NOMO-1 (cell line): ENCODE measurements at regions not wholly inside any gene's neighbourhood (a gene's known extent, or its start where the extent isn't known, plus 50 kb on each side); places are given as distances from the start of the nearest gene placed in this dataset.

Experiments
- DNase-seq, 2 experiments: peaks; one replicate each; lab custom pipeline; 2025; ENCODE audit not compliant: unreplicated experiment in 2 of 2; lab: John Stamatoyannopoulos, UW

DNA sequence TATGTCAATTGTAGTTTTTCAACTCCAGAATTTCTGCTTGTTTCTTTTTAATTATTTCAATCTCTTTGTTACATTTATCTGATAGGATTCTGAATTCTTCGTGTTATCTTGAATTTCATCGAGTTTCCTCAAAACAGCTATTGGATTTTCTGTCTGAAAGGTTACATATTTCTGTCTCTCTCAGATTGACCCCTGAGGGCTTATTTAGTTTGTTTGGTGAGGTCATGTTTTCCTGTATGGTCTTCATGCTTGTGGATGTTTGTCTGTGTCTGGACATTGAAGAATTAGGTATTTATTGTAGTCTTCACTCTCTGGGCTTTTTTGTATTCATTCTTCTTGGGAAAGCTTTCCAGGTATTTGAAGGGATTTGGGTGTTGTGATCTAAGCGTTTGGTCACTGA, 85.6 kb downstream of the SNAPC1 start:
- no peak for DNase-seq

DNA sequence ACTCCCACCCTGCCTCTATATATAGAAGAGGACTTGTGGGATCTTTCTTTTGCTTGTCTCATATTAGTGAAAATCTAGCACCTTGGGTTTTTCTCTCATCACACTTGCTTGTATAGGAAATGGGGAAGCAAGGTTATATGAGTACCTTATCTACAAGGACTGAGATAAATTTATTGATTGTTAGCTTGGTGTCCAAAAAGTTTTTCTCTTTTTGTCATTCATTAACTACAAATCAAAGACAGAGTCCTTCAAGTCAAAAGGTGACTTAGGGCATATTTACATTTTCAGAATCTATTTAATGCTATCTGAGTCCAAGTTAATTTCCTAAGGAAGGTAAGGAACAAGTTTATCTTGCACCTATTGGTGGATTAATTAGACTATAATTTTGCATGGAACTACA, 92.7 kb downstream of the SNAPC1 start:
- no peak for DNase-seq

DNA sequence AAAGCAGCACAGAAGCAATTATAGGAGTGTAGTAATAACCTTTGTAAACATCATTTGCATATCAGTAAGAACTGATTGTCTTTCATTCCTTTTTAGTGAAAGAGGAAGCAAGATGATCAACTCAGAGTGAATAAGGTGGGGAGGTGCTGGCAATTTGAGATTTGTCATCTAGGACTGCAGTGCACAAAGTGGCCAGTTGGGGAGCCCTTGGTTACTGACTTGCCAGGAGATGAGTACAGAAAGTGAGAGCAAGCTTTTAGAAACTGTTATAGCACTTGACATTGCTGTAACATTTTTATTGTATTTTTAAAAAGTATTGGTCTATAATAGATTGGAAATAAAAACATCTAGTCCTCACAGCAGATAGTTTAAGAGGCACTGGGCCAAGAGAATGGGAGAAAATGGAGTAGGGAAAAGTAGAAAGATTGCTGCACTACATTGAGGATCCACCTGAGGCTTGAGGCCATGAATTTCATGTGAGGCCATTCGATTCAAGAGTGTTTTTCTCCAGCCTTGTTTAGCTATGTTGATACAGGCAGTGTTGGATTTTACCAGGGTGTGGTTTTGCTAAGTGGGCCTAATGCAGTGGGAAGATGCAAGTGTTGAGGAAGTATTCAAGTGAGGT, 98.2 kb downstream of the SNAPC1 start:
- peak; percentile 52 to 73 for DNase-seq

DNA sequence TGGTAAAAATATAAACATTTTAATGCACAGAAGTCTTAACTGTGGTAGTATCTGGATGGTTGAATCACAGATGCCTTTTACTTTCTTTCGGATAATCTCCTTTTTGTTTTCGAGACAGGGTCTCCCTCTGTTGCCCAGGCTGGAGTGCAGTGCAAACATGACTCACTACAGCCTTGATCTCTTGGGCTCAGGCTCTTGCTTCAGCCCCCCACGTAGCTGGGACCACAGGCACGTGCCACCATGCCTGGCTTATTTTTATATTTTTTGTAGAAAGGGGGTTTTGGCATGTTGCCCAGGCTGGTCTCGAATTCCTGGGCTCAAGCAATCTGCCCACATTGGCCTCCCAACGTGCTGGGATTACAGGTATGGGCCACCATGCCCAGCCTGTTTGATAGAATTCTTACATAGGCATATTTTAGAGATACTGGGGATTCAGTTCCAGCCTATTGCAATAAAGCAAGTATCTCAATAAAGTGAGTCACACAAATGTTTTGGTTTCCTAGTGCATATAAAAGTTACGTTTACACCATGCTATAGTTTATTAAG, 99.2 kb downstream of the SNAPC1 start:
- no peak for DNase-seq

DNA sequence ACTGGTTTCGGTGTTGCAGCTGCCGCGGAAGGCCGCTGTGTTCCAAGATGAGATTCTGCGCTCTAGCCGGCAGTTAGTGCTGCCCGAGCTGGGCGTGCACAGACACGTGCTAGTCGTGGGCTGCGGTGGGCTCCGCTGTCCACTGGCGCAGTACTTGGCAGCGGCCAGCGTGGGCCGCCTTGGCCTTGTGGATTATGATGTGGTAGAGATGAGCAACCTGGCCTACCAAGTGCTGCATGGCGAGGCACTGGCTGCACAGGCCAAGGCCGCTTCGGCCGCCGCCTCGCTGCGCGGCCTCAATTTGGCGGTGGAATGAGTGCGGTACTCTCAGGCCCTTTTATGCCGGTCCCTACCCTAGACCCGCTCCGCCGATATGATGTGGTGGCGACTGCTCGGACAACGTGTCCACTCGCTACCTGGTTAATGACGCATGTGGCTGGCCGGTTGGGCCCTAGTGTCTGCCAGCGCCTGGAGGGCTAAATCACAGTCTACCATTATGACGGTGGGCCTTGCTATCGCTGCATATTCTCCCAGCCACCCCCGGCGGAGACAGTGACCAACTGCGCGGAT, 102.2 kb downstream of the SNAPC1 start:
- DNase-seq: no peak

DNA sequence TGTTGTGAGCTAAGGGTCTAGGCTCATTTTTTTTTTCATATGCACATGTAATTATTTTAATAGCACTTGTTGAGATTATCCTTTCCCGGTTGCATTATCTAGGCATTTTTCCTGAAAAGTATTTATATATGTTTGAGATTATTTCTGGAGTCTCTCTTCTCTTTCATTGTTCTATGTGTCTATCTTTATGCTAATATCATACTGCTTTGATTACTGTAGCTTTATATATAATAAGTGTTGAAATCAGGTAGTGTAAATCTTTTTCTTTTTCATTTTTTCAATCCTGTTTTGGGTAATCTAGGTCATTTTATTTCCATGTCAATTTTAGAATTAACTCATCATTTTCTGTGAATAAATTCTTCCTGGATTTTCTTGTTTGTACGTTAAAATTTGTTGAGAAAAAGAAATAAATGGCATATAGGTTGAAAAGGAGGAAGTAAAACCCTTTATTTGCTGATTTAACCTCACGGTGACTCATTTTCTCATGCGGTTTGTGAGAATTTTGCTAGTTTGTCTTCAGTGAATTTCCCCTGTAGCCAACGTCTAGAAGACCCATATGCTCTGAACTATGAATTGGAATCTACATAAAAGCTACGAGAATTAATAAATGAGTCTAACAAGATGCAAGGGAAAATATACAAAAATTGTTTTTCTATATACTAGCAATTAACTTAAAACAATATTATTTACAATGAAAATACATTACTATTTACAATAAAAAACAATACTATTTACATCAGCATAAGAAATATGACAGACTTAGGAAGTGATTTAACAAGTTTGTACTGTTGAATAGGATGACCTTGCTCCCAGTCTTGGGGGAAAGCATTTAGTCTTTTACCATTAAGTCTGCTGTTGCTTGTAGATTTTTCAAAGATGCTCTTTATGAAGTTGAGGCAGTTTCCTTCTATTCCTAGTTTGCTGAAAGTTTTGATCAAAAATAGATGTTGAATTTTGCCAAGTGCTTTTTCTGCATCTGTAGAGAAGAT, 105.0 kb downstream of the SNAPC1 start:
- peak; percentile 54 to 93 for DNase-seq

DNA sequence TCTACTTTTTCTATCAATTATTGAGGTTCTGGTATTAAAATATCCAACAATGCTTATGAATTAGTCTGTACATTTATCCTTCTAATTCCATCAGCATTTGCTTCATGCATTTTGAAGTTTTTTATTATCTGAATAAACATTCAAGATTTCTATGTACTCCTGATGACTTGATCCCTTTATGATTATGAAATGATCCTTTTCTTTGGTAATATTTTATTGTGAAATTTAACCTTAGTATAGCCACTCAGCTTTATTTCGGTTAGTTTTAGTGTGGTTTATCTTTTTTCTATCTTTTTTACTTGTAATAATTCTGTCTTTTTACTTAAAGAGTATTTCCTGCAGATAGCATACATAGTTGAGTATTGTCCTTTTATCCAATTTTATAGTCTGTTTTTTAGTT, 106.6 kb downstream of the SNAPC1 start:
- DNase-seq: no peak

DNA sequence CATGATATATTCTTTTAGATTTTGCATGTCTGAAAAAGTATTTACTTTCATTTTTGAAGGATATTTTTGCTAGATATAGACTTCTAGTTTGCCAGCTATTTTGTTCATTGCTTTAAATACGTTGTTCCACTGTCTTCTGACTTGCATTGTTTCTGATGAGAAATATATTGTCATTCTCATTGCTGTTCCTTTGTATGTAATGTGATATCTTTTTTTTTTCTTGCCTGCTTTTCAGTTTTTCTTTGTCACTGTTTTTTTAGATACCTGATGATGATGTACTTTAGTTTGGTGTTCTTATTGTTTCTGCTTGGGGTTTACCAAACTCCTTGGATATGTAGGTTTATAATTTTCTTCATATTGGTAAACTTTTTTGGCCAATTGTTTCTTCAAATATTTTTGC, 107.9 kb downstream of the SNAPC1 start:
- DNase-seq: no peak

DNA sequence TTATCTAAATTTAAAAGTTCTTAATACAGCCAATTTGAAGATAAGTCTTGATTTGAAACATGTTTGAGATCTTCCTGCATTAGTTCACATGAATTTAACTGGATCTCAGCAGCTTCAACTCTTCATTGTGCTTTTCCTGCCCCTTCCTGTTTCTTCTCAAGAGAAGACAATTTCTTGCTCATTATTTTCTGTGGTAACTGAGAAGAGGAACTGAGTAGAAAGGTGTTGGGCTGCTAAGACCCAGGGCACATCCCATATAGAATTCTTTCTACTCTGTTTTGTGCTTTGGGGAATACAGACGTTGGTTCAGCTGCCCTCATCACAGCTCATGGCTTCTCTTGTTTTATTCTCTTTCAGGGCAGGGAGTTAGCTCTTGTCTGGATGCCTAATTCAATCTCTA, 110.2 kb downstream of the SNAPC1 start:
- peak; percentile 77 to 91 for DNase-seq

DNA sequence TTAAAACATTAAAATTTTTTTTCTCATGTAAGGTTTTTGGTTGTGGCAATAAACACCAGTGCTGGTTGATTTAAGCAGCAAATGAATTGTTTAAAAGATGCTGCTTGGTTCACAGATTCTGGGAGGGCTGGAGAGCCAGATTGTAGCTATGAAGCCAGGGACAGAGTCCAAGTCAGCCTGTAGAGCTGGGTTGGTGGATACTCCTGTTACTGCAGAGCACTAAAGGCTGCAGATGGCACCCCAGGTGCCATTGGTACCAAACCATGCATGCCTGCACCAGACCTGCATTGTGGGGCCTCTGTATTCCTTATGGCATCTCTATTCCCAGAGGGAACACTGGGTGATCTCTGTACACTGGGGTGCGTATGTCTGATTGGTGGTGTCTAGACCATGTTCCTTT, 113.3 kb downstream of the SNAPC1 start:
- no peak for DNase-seq

DNA sequence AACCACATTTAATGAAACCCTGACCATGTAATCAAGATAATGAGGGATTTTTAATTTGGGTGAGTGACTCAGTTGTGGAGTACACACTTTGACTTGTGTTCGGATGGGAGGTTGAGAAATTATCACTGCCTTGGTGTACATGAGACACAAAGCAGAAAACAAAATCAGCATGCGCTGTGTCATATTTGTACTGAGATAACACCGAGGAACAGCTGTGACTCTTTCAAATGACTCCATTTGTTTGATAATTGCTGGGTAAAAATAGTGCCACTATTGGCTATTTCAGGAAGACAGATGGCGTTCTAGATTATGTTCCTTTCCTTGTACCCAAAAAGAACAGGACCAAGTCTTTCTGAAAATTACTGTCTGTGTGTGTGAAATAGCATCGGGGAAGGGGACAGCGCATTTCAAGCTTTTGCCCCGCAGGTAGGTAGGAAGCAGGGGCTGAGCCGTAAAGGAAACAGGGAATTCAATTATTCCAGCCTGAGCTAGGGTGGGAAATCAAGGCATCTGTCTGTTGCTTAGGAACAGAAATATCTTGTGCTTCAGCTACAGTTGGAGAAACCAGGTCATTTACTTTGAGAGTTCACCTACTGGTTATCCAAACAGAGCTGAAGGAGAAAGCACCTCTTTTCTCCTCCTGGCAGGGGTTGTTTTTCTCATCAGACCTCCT, 114.3 kb downstream of the SNAPC1 start:
- no peak for DNase-seq

DNA sequence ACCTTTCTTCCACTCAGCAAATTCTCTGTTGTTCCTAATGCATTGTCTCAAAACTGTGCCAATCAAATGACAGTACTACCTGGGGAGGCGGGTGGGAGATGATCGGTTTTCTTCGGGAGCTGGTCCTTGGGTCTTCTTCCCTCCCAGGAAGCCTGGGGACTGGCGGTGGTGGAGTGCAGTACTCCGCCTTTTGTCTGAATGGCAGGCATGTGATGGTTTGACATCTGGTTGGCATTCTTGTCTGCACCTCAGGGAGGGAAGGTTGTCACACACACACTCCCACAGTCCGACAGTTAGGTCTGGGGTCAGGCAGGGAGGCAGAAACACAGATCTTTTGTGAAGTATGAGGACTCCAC, 114.8 kb downstream of the SNAPC1 start:
- DNase-seq: no peak

DNA sequence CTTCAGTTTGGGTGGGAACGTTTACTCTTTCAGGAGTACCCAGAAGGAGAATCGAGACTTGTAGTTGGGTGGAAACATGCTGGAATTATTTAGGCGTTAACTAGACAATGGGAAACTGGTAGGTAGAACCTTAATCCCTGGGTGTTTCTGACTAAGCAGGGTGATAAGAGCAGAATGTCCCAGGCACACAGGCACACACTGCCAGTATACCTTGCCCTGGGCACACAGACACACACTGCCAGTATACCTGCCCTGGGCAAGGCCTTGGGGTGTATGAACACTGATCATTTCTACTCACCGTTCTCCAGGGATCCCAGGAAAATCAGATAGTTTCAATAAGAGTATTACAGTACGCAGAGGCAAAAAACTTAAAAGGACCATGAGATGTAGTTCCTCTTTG, 115.5 kb downstream of the SNAPC1 start:
- no peak for DNase-seq

DNA sequence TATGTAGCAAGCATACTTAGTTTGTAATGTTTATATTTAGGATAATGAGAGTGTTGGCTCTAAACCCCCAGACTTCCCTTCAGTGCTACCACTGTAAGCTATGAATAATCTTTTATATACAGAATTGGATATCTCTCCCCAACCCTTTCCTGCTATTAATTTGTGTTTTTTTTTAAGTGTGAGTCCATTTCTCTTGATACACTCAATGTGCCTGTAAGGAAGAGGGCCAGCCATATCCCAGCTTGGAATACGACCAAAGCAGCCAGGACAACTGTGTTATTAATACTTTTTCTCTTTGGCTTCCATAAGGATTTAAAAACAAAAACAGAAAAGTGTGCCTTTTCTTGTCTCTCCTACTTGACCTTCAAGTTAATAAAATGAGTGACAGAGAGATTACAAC, 116.7 kb downstream of the SNAPC1 start:
- DNase-seq: no peak

DNA sequence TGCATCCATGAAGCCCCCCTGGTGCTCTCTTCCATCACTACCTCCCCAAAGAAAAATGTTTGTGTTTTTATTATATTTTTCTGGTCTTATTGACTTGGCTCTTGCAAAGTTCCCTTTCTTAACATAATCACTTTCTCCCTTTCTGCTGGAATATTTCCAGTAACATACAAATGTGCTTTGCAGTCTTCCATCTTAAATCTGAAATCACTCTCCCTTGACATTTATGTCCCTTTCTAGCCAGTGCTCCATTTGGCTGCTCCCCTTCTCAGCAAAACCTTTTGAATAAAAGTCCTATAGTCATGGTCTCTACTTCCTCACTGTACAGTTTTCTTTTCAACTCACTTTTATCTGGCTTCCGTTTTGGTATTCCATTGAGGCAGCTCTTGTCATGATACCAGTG, 118.8 kb downstream of the SNAPC1 start:
- no peak for DNase-seq

DNA sequence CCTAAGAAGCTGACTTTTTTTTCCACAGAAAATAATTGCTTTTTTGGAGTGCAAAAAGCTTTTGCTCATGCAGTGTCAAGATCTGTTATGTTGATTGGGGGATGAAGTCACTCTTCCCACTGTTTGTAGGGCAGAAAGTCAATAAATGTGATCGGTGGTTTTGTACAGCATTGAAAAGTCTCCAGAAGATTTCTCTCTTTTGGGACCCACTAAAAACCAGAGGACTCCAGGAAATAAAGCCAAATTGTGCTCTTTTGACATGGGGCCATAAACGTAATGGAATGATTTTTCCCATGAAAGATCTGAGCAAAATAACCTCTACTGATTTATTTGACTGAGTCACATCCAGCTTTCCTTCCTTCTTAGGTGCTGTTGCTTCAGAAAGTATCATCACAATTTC, 122.5 kb downstream of the SNAPC1 start:
- DNase-seq: no peak

DNA sequence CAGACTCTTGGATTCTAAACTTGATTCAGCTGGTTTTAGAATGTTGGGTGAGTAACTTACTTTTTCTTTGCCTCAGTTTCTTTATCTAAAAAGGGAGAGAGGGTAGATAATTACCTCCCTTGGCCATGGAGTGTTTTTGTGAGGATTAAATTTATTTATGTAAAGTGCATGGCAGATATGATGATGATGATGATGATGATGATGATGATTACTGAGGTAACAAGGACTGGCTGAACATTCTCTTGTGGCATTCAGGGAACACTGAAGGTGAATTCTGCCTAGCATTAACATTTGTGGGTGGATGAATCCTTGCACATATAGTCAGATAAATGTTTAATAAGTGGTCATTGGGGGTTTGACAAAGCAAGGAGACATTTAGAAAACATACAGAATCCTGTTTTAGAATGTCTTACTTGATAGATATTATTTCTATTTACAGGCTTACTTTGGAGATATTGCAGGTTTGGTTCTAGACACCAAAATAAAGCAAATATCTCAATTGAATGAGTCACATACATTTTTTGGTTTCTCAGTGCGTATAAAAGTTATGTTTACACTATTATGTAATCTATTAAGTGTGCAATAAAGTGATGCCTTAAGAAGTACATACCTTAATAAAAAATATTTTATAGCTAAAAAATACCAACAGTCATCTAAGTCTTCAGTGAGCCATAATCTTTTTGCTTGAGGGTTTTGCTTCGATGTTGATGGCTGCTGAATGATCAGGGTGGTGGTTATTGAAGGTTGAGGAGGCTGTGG, 123.2 kb downstream of the SNAPC1 start:
- DNase-seq: no peak

DNA sequence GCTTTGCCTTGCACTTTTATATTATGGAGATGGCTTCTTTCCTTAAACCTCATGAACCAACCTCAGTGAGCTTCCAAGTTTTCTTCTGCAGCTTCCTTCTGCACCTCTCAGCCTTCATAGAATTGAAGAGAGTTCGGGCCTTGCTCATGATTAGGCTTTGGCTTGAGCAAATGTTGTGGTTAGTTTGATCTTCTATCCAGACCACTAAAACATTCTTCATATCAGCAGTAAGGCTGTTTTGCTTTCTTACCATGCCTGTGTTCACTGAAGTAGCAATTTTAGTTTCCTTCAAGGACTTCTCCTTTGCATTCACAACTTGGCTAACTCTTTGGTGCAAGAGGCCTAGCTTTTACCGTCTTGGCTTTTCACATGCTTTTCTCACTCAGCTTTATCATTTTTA, 125.4 kb downstream of the SNAPC1 start:
- no peak for DNase-seq

DNA sequence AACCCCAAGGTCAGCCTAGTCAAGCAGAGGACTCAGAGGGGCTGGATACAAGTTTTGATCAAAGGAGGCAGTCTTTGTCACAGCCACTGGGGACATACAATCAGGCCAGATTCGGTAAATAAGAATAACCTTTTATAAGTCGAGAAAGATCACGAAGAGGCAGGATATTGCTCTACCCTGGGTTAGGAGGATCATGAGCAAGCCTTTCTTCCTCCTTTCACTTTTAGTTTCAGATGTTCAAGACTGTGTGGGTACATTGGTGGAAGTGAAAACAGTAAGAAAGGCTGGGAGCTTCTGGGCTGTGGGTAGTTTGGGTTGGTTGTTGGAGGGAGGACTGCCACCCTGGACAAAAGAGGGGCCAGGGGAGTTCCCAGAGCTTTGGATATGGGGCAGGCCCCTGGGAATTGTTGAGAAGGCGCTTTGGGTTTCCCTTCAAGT, 127.7 kb downstream of the SNAPC1 start:
- DNase-seq: peak; percentile 63 to 92

DNA sequence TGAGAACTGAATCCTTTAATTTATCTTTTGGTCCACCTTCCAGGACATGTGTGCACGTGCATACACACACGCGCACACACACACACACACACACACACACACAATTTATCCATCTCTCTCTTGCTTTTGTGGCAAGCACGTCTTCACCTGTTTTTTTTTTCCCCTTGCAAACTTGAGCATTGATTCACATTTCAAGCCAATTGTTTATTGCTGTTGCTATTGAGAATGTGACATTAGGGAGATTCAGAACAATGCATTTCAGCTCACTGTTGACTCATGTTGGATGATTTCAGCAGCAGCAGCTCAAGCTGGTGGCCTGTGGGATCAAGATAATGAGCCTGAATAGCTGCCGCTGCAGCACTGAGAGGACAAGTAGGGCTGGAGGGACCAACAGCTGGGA, 128.9 kb downstream of the SNAPC1 start:
- DNase-seq: no peak
